ENCODE measurements at regions not wholly inside any gene's neighbourhood (a gene's known extent, or its start where the extent isn't known, plus 50 kb on each side); places are given as distances from the start of the nearest gene placed in this dataset.

DNA sequence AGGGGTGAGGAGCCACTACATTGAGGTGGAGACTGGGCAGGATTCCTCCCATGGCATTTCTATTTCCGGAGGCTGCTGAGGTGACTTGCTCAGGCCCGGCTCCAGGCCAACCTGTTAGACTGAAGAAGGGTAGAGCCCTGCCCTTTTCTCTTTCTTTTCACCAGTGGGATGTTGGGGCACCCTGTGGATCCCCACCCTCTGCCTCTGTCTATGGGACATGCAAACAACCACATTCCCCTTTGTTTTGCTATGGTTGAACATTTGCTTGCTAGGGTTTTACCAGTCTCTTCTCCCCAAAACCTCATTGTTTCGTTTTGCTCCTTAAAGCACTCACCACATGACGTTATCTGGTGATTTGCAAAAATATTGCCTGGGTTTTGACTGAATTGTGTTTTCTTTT is 183.3 kb downstream of the ARL4C start:
- no peak for TF ChIP-seq POLR2A (IDR thresholded peaks at IDR 0.05; ENCODE audit: low read depth)
- TF ChIP-seq, protein P1, sequence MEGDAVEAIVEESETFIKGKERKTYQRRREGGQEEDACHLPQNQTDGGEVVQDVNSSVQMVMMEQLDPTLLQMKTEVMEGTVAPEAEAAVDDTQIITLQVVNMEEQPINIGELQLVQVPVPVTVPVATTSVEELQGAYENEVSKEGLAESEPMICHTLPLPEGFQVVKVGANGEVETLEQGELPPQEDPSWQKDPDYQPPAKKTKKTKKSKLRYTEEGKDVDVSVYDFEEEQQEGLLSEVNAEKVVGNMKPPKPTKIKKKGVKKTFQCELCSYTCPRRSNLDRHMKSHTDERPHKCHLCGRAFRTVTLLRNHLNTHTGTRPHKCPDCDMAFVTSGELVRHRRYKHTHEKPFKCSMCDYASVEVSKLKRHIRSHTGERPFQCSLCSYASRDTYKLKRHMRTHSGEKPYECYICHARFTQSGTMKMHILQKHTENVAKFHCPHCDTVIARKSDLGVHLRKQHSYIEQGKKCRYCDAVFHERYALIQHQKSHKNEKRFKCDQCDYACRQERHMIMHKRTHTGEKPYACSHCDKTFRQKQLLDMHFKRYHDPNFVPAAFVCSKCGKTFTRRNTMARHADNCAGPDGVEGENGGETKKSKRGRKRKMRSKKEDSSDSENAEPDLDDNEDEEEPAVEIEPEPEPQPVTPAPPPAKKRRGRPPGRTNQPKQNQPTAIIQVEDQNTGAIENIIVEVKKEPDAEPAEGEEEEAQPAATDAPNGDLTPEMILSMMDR (IDR thresholded peaks at IDR 0.05): no peak

Data from esophagus muscularis mucosa (tissue), 3 donors.